H9 (cell line): ENCODE measurements at regions not wholly inside any gene's neighbourhood (a gene's known extent, or its start where the extent isn't known, plus 50 kb on each side); places are given as distances from the start of the nearest gene placed in this dataset.
A peak's percentile ranks its signal among the peaks of the same experiment; 100 is the strongest.

Experiments
- DNase-seq: peaks from one replicate; pipeline ENCODE4 v3.0.0-alpha.2; 2017
- H2AFZ ChIP-seq: one replicate; pipeline ENCODE4 v1.6.1; 2013; ENCODE audit warnings: mild to moderate bottlenecking, low read length, control low read depth, moderate library complexity
- H2AK5ac ChIP-seq: 2 replicates; pipeline ENCODE4 v1.6.1; 2013; ENCODE audit warnings: low read length, control low read depth, mixed read lengths; ENCODE audit not compliant: insufficient read length
- H2BK120ac ChIP-seq: one replicate; pipeline ENCODE4 v1.6.1; 2013; ENCODE audit warnings: low read depth, mild to moderate bottlenecking, low read length, control low read depth, inconsistent platforms; ENCODE audit not compliant: poor library complexity, severe bottlenecking
- H2BK12ac ChIP-seq: 2 replicates; pipeline ENCODE4 v1.6.1; 2013; ENCODE audit warnings: low read length, control low read depth, mixed read lengths, low read depth; ENCODE audit not compliant: insufficient read length
- H2BK15ac ChIP-seq: 2 replicates; pipeline ENCODE4 v1.6.1; 2013; ENCODE audit warnings: low read depth, low read length, control low read depth
- H2BK20ac ChIP-seq: one replicate; pipeline ENCODE4 v1.6.1; 2013; ENCODE audit warnings: low read depth, mild to moderate bottlenecking, low read length, control low read depth, inconsistent platforms; ENCODE audit not compliant: poor library complexity, severe bottlenecking
- H2BK5ac ChIP-seq: 2 replicates; pipeline ENCODE4 v1.6.1; 2013; ENCODE audit warnings: low read length, control low read depth, mixed read lengths; ENCODE audit not compliant: insufficient read length
- H3K14ac ChIP-seq: 2 replicates; pipeline ENCODE4 v1.6.1; 2013; ENCODE audit warnings: low read length, control low read depth; ENCODE audit not compliant: insufficient read depth
- H3K18ac ChIP-seq: 2 replicates; pipeline ENCODE4 v1.6.1; 2013; ENCODE audit warnings: low read depth, mild to moderate bottlenecking, mixed read lengths, low read length, control low read depth; ENCODE audit not compliant: insufficient read length
- H3K23ac ChIP-seq: 2 replicates; pipeline ENCODE4 v1.6.1; 2013; ENCODE audit warnings: low read length, control low read depth, mixed read lengths, low read depth; ENCODE audit not compliant: insufficient read length
- H3K23me2 ChIP-seq: 2 replicates; pipeline ENCODE4 v1.6.1; 2013; ENCODE audit warnings: low read depth, mild to moderate bottlenecking, mixed read lengths, low read length, control low read depth; ENCODE audit not compliant: insufficient read length, poor library complexity, severe bottlenecking
- H3K27ac ChIP-seq: 2 replicates; pipeline ENCODE4 v1.5.1; 2013; ENCODE audit warnings: low read length, control low read depth, mixed read lengths, low read depth; ENCODE audit not compliant: insufficient read length
- H3K27me3 ChIP-seq: 2 replicates; pipeline ENCODE4 v1.6.1; 2013; ENCODE audit warnings: low read length, control low read depth, inconsistent platforms; ENCODE audit not compliant: insufficient read depth
- H3K4ac ChIP-seq: 2 replicates; pipeline ENCODE4 v1.6.1; 2013; ENCODE audit warnings: low read depth, mild to moderate bottlenecking, control low read depth, inconsistent platforms, low read length, moderate library complexity
- H3K4me1 ChIP-seq: 2 replicates; pipeline ENCODE4 v1.6.1; 2013; ENCODE audit warnings: low read length, control low read depth, inconsistent platforms; ENCODE audit not compliant: insufficient read depth
- H3K4me2 ChIP-seq: 2 replicates; pipeline ENCODE4 v1.6.1; 2013; ENCODE audit warnings: low read length, control low read depth, mixed read lengths; ENCODE audit not compliant: insufficient read length, insufficient read depth
- H3K56ac ChIP-seq: 2 replicates; pipeline ENCODE4 v1.6.1; 2013; ENCODE audit warnings: low read depth, mild to moderate bottlenecking, mixed read lengths, low read length, control low read depth; ENCODE audit not compliant: insufficient read length
- H3K79me1 ChIP-seq: 2 replicates; pipeline ENCODE4 v1.6.1; 2013; ENCODE audit warnings: low read depth, mild to moderate bottlenecking, moderate library complexity, low read length, control low read depth, inconsistent platforms; ENCODE audit not compliant: insufficient read depth, poor library complexity, severe bottlenecking
- H3K79me2 ChIP-seq: 2 replicates; pipeline ENCODE4 v1.6.1; 2013; ENCODE audit warnings: low read length, control low read depth, inconsistent platforms; ENCODE audit not compliant: insufficient read depth
- H3K9ac ChIP-seq: 2 replicates; pipeline ENCODE4 v1.6.1; 2013; ENCODE audit warnings: low read length, control low read depth, mixed read lengths; ENCODE audit not compliant: insufficient read length; ENCODE audit errors: extremely low read depth
- H3K9me3 ChIP-seq: one replicate; pipeline ENCODE4 v1.6.1; 2013; ENCODE audit warnings: low read depth, low read length, inconsistent platforms; ENCODE audit not compliant: control insufficient read depth
- H3T11ph ChIP-seq: one replicate; pipeline ENCODE4 v1.6.1; 2013; ENCODE audit warnings: mild to moderate bottlenecking, low read length, control low read depth, inconsistent platforms
- H4K20me1 ChIP-seq: one replicate; pipeline ENCODE4 v1.6.1; 2013; ENCODE audit not compliant: control insufficient read depth, insufficient read length, insufficient read depth
- H4K5ac ChIP-seq: 2 replicates; pipeline ENCODE4 v1.6.1; 2013; ENCODE audit warnings: low read depth, mild to moderate bottlenecking, mixed read lengths, low read length, control low read depth; ENCODE audit not compliant: insufficient read length
- H4K8ac ChIP-seq: replicated peaks from 2 replicates; pipeline ENCODE4 v1.6.1; 2013; ENCODE audit warnings: low read length, control low read depth, mixed read lengths, low read depth; ENCODE audit not compliant: insufficient read length
- H4K91ac ChIP-seq: 2 replicates; pipeline ENCODE4 v1.6.1; 2013; ENCODE audit warnings: low read depth, mild to moderate bottlenecking, moderate library complexity, mixed read lengths, low read length, control low read depth; ENCODE audit not compliant: insufficient read length
- H3K27ac Mint-ChIP-seq, 3 experiments: 2 replicates in 2 of 3; 3 replicates in 1 of 3; pipeline ENCODE4 v1.8.0; 2020 to 2021; ENCODE audit warnings: mixed read lengths in 3 of 3, mild to moderate bottlenecking in 1 of 3, moderate library complexity in 1 of 3
- H3K27me3 Mint-ChIP-seq: 2 replicates; pipeline ENCODE4 v1.8.0; 2021; ENCODE audit warnings: low read depth, mild to moderate bottlenecking, moderate library complexity, mixed read lengths
- H3K36me3 Mint-ChIP-seq, 3 experiments: 2 replicates in 2 of 3; 3 replicates in 1 of 3; pipeline ENCODE4 v1.8.0; 2020 to 2021; ENCODE audit warnings: low read depth in 3 of 3, mixed read lengths in 3 of 3; ENCODE audit not compliant: insufficient read depth in 1 of 3
- H3K4me1 Mint-ChIP-seq, 2 experiments: 2 replicates each; pipeline ENCODE4 v1.8.0; 2020; ENCODE audit warnings: mixed read lengths in 2 of 2
- H3K4me3 Mint-ChIP-seq, 2 experiments: 2 replicates in 1 of 2; 3 replicates in 1 of 2; pipeline ENCODE4 v1.8.0; 2020 to 2021; ENCODE audit warnings: mild to moderate bottlenecking in 2 of 2, mixed read lengths in 2 of 2, moderate library complexity in 1 of 2
- H3K9me3 Mint-ChIP-seq, 2 experiments: 2 replicates in 1 of 2; 3 replicates in 1 of 2; pipeline ENCODE4 v1.8.0; 2020; ENCODE audit warnings: mild to moderate bottlenecking in 2 of 2, mixed read lengths in 2 of 2, moderate library complexity in 1 of 2
- CTCF ChIP-seq: fragments of 200-600 bp; sonication (generic); conservative IDR thresholded peaks from 3 replicates; pipeline ENCODE4 v1.8.0; 2021; ENCODE audit warnings: antibody characterized with exemption, mild to moderate bottlenecking
- WGBS: extraction: QIAGEN DNeasy Blood & Tissue Kit; methylation state at CpG from one replicate; pipeline ENCODE4 v1.1.7; 2013; ENCODE audit warnings: missing lambda C conversion rate, low lambda C conversion rate, mixed read lengths; ENCODE audit not compliant: insufficient read length; ENCODE audit errors: extremely low coverage; 5-methylcytosine and 5-hydroxymethylcytosine counted together

- Histone ChIP-seq H2BK20ac (no peak overlapping the region), H2AK5ac (no peak overlapping the region), H3K9ac (no peak overlapping the region), H3K56ac (no peak overlapping the region), H2AFZ (no peak overlapping the region), H2BK12ac (no peak overlapping the region), H3K27ac (no peak overlapping the region), H3K14ac (no peak overlapping the region), H3K4ac (no peak overlapping the region), H4K91ac (no peak overlapping the region), H2BK15ac (no peak overlapping the region), H4K5ac (no peak overlapping the region), H3K4me1 (no peaks in the 10 kb centered on the region), H3K4me2 (no peak overlapping the region), H3K27me3 (no peaks in the 10 kb centered on the region), H2BK5ac (no peak overlapping the region), H4K8ac (no peak overlapping the region), H4K20me1 (no peaks in the 10 kb centered on the region), H3T11ph (no peak overlapping the region), H3K79me2 (no peaks in the 10 kb centered on the region), H3K23ac (no peak overlapping the region), H2BK120ac (no peak overlapping the region), H3K9me3 (no peaks in the 10 kb centered on the region), H3K18ac (no peak overlapping the region), H3K23me2 (no peaks in the 10 kb centered on the region), H3K79me1 (no peaks in the 10 kb centered on the region)
- no peaks in the 10 kb centered on the region; a peak in 1 of 5 replicates for H3K9me3 Mint-ChIP-seq
- peak overlapping the region in 1 of 3 experiments; percentile 72; a peak in 1 of 7 replicates for H3K27ac Mint-ChIP-seq
- no peak overlapping the region for H3K4me3 Mint-ChIP-seq
- peaks cover 9 to 11% of the 10 kb centered on the region in 2 experiments for H3K4me1 Mint-ChIP-seq
- DNase-seq, result no peak
- WGBS, result no CpG with 5 or more reads among the region's 16 CpGs
- no peaks in the 10 kb centered on the region for H3K36me3 Mint-ChIP-seq
- peak; percentile 41; the same call in 2 of the 3 replicates for TF ChIP-seq CTCF
- H3K27me3 Mint-ChIP-seq, result peaks cover 2% of the 10 kb centered on the region
Measured at GRCh38 chr19:30132343-30133075, 190.5 kb downstream of the URI1 start.
